ENCODE measurements at regions not wholly inside any gene's neighbourhood (a gene's known extent, or its start where the extent isn't known, plus 50 kb on each side); places are given as distances from the start of the nearest gene placed in this dataset.

GRCh38 chr2:60320724-60321123, 232.7 kb downstream of the BCL11A start:
- TF ChIP-seq PATZ1 (CRISPR knock-in tag; IDR thresholded peaks at IDR 0.05; ENCODE audit: borderline replicate concordance): no peak
- TF ChIP-seq TSHZ2 (CRISPR knock-in tag; IDR thresholded peaks at IDR 0.05): no peak
- TF ChIP-seq RARB (CRISPR knock-in tag; IDR thresholded peaks at IDR 0.05): no peak
